HCT116 (cell line): ENCODE measurements at regions not wholly inside any gene's neighbourhood (a gene's known extent, or its start where the extent isn't known, plus 50 kb on each side); places are given as distances from the start of the nearest gene placed in this dataset.

Source experiments
- CTCF ChIP-seq, 3 experiments: fragments of 200-600 bp in 1 of 3; sonication (generic) in 1 of 3; IDR thresholded peaks in 2 of 3; conservative IDR thresholded peaks in 1 of 3; 2 replicates each; pipeline ENCODE4 v1.5.1; 2012 to 2017; ENCODE audit warnings: low read depth in 2 of 3, low read length in 2 of 3, antibody characterized with exemption in 1 of 3, borderline replicate concordance in 1 of 3, control low read depth in 1 of 3, mild to moderate bottlenecking in 1 of 3, mixed read lengths in 1 of 3, mixed run types in 1 of 3, moderate library complexity in 1 of 3; ENCODE audit not compliant: insufficient read depth in 1 of 3
- EZH2 ChIP-seq: fragments of 200-600 bp; sonication (generic); IDR thresholded peaks from 2 replicates; pipeline ENCODE4 v1.6.1; 2017; ENCODE audit warnings: antibody characterized with exemption, mixed run types
- EZH2phosphoT487 ChIP-seq: fragments of 200-600 bp; IDR thresholded peaks from 2 replicates; pipeline ENCODE4 v1.6.1; 2018; ENCODE audit warnings: antibody characterized with exemption, borderline replicate concordance
- POLR2A ChIP-seq: IDR thresholded peaks from 2 replicates; pipeline ENCODE4 v1.7.0; 2011; ENCODE audit warnings: borderline replicate concordance; ENCODE audit not compliant: insufficient read depth, insufficient read length; ENCODE audit errors: extremely low read depth
- POLR2AphosphoS5 ChIP-seq: IDR thresholded peaks from 2 replicates; pipeline ENCODE4 v1.6.1; 2011; ENCODE audit warnings: mild to moderate bottlenecking, low read depth, low read length, moderate library complexity

GRCh38 chr2:136223274-136223673 lies 105.3 kb upstream of the CXCR4 start:
- TF ChIP-seq POLR2AphosphoS5 (no peak), CTCF (IDR thresholded peaks at IDR 0.05 in 2 of 3, conservative IDR thresholded peaks at IDR 0.05 in 1 of 3; ENCODE audit: borderline replicate concordance in 1 of 3, insufficient read depth in 1 of 3, low read depth in 2 of 3, low read length in 2 of 3) (no peak), POLR2A (no peak), EZH2 (no peak), EZH2phosphoT487 (no peak)
